ENCODE measurements at regions not wholly inside any gene's neighbourhood (a gene's known extent, or its start where the extent isn't known, plus 50 kb on each side); places are given as distances from the start of the nearest gene placed in this dataset.

DNA sequence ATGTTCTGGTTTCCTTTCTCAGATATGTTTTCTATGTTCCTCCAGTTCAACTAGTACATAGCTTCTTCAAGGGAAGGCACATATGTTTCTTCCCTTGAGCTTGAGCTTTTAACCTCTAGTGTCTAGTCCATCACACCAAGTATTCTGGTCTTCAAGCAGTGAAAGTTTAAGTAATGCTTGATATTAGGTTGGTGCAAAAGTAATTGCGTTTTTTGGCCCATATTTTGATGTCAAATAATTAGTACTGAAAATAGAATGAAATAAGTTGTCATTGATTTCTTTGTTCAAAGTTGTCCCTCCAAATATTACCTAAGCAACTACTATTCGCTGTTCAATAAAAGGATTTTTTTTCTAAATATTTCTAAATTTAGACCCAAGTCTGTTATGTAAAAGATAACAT lies 146.7 kb upstream of the TSC22D2 start (continued):
- TF ChIP-seq, protein P1, sequence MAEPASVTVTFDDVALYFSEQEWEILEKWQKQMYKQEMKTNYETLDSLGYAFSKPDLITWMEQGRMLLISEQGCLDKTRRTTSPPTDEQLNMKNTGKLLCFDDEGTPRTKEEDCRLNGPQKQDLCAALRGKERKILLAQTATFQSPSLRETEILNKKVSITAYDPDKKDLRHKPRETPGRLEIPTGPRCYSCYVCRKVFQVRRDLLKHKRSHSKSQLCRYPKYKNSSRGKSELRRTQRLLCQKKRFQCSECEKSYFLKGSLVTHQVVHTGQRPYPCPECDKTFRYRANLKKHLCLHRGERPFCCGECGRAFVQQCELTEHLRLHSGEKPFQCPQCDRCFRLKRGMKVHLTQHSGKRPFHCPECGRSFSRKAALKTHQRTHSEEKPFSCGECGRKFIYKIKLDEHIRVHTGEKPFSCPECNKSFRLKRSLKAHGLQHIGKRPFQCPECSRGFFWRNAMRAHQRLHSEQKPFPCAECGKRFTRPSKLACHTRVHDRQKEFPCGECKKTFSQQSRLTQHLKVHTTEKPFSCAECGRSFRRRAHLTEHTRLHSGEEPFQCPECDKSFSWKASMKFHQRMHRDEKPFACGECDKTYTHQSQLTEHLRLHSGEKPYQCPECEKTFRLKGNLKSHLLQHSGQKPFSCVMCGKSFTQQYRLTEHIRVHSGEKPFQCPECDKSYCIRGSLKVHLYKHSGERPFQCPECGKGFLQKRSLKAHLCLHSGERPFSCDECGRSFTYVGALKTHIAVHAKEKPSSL (CRISPR knock-in tag; conservative IDR thresholded peaks at IDR 0.05), result no peak
- TF ChIP-seq, protein P2, sequence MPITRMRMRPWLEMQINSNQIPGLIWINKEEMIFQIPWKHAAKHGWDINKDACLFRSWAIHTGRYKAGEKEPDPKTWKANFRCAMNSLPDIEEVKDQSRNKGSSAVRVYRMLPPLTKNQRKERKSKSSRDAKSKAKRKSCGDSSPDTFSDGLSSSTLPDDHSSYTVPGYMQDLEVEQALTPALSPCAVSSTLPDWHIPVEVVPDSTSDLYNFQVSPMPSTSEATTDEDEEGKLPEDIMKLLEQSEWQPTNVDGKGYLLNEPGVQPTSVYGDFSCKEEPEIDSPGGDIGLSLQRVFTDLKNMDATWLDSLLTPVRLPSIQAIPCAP (CRISPR knock-in tag; IDR thresholded peaks at IDR 0.05), result no peak
- TF ChIP-seq SMAD3 (CRISPR knock-in tag; IDR thresholded peaks at IDR 0.05; ENCODE audit: borderline replicate concordance) (no peak), ZNF396 (CRISPR knock-in tag; IDR thresholded peaks at IDR 0.05; ENCODE audit: borderline replicate concordance) (no peak), SP1 (CRISPR knock-in tag; conservative IDR thresholded peaks at IDR 0.05) (no peak), SMAD4 (CRISPR knock-in tag; IDR thresholded peaks at IDR 0.05) (no peak)
- TF ChIP-seq, protein P3, sequence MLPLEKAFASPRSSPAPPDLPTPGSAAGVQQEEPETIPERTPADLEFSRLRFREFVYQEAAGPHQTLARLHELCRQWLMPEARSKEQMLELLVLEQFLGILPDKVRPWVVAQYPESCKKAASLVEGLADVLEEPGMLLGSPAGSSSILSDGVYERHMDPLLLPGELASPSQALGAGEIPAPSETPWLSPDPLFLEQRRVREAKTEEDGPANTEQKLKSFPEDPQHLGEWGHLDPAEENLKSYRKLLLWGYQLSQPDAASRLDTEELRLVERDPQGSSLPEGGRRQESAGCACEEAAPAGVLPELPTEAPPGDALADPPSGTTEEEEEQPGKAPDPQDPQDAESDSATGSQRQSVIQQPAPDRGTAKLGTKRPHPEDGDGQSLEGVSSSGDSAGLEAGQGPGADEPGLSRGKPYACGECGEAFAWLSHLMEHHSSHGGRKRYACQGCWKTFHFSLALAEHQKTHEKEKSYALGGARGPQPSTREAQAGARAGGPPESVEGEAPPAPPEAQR (CRISPR knock-in tag; IDR thresholded peaks at IDR 0.05), result no peak
- TF ChIP-seq, protein P4, sequence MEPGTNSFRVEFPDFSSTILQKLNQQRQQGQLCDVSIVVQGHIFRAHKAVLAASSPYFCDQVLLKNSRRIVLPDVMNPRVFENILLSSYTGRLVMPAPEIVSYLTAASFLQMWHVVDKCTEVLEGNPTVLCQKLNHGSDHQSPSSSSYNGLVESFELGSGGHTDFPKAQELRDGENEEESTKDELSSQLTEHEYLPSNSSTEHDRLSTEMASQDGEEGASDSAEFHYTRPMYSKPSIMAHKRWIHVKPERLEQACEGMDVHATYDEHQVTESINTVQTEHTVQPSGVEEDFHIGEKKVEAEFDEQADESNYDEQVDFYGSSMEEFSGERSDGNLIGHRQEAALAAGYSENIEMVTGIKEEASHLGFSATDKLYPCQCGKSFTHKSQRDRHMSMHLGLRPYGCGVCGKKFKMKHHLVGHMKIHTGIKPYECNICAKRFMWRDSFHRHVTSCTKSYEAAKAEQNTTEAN (CRISPR knock-in tag; IDR thresholded peaks at IDR 0.05), result no peak
- TF ChIP-seq, protein P5, sequence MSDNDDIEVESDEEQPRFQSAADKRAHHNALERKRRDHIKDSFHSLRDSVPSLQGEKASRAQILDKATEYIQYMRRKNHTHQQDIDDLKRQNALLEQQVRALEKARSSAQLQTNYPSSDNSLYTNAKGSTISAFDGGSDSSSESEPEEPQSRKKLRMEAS (CRISPR knock-in tag; IDR thresholded peaks at IDR 0.05), result no peak
- TF ChIP-seq, protein P6, sequence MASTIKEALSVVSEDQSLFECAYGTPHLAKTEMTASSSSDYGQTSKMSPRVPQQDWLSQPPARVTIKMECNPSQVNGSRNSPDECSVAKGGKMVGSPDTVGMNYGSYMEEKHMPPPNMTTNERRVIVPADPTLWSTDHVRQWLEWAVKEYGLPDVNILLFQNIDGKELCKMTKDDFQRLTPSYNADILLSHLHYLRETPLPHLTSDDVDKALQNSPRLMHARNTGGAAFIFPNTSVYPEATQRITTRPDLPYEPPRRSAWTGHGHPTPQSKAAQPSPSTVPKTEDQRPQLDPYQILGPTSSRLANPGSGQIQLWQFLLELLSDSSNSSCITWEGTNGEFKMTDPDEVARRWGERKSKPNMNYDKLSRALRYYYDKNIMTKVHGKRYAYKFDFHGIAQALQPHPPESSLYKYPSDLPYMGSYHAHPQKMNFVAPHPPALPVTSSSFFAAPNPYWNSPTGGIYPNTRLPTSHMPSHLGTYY (CRISPR knock-in tag; IDR thresholded peaks at IDR 0.05), result no peak
- TF ChIP-seq, protein P7, sequence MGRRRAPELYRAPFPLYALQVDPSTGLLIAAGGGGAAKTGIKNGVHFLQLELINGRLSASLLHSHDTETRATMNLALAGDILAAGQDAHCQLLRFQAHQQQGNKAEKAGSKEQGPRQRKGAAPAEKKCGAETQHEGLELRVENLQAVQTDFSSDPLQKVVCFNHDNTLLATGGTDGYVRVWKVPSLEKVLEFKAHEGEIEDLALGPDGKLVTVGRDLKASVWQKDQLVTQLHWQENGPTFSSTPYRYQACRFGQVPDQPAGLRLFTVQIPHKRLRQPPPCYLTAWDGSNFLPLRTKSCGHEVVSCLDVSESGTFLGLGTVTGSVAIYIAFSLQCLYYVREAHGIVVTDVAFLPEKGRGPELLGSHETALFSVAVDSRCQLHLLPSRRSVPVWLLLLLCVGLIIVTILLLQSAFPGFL (CRISPR knock-in tag; IDR thresholded peaks at IDR 0.05; ENCODE audit: borderline replicate concordance), result no peak

DNA sequence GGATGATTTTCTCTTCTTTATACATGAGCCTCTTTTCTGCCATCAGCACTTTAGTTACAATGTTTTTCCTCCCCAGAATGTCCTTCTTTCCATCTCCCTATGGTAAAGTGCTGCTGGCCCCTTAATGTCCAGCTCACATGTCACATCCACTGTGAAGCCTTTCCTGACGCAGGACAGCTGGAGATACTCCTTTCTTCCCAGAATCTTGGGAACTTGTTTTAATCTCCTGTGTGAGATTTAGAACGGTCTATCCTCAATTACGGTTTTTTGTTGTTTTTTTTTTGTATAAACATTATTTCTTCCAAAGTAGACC lies 147.7 kb upstream of the TSC22D2 start:
- ChIA-PET POLR2A (no interaction called here), CTCF (interaction anchor here (0.6 kb wide), 1 partner anchor 21 kb away, joined by 3 read pairs; no protein-coding TSS in a partner anchor)
- H3K36me3 Mint-ChIP-seq, result no peaks in the 10 kb centered on the region
- no peak overlapping the region for H3K4me3 Mint-ChIP-seq
- no peak overlapping the region for H3K27ac Mint-ChIP-seq
- ATAC-seq (no peak), DNase-seq (ENCODE audit: low spot score) (no peak)
- peaks cover 3% of the 10 kb centered on the region for H3K4me1 Mint-ChIP-seq
- H3K27me3 Mint-ChIP-seq (ENCODE audit: low read depth), result no peaks in the 10 kb centered on the region
- peaks cover 3% of the 10 kb centered on the region; the same call in 1 of the 2 replicates for H3K9me3 Mint-ChIP-seq
- TF ChIP-seq RORB (CRISPR knock-in tag; IDR thresholded peaks at IDR 0.05) (no peak), NFE2L1 (CRISPR knock-in tag; IDR thresholded peaks at IDR 0.05) (no peak)

DNA sequence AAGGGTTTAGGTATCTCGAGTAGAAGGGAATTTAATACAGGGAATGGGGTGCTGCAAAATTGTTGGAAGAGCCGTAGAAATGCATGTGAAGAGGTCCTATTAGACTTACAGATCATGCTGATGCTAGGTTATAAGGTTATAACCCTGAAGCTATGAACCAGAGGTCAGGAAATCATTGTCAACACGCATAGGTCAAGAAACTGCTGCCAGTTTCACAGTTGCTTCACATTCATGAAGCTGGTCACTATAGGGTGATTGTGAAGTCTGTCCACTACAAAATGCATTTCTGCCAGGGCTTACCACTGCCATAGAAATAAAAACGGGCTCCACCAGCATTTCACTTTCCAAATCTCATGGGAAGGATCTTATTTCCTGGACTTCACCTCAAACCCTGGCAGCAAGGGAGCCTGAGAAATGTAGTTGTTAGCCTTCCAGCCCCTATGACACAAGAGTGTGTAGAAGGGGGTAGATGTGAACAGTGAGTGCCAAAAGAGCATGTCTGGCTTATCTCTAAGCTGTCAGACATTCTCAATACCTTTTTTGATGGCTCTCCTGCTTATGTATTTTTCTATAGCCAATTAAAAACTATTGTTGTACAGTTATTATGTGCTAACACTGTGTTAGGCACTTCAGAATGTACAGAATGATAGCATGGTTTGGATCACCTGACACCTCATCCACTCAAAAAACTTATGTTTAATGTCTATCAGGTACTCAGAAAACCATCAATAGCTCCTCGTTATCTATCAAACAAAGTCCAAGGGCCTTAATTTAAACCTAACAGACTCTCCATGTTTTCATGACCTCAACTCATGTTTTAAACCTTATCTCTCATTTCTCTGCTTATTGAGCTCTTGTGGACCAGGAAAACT lies 148.3 kb upstream of the TSC22D2 start:
- Mint-ChIP-seq H3K4me1 (peaks cover 9% of the 10 kb centered on the region), H3K27ac (no peak overlapping the region), H3K4me3 (no peak overlapping the region), H3K36me3 (no peaks in the 10 kb centered on the region), H3K27me3 (ENCODE audit: low read depth) (no peaks in the 10 kb centered on the region), H3K9me3 (peaks cover 3% of the 10 kb centered on the region; the same call in 1 of the 2 replicates)
- CTCF ChIA-PET, result interaction anchor here (0.6 to 1.2 kb wide), 2 partner anchors 21 kb away, joined by 3 read pairs; no protein-coding TSS in a partner anchor
- POLR2A ChIA-PET, result no interaction called here
- DNase-seq (ENCODE audit: low spot score), result no peak
- ATAC-seq, result no peak
- TF ChIP-seq, protein P4 (CRISPR knock-in tag; IDR thresholded peaks at IDR 0.05), result no peak
- TF ChIP-seq, protein P8, sequence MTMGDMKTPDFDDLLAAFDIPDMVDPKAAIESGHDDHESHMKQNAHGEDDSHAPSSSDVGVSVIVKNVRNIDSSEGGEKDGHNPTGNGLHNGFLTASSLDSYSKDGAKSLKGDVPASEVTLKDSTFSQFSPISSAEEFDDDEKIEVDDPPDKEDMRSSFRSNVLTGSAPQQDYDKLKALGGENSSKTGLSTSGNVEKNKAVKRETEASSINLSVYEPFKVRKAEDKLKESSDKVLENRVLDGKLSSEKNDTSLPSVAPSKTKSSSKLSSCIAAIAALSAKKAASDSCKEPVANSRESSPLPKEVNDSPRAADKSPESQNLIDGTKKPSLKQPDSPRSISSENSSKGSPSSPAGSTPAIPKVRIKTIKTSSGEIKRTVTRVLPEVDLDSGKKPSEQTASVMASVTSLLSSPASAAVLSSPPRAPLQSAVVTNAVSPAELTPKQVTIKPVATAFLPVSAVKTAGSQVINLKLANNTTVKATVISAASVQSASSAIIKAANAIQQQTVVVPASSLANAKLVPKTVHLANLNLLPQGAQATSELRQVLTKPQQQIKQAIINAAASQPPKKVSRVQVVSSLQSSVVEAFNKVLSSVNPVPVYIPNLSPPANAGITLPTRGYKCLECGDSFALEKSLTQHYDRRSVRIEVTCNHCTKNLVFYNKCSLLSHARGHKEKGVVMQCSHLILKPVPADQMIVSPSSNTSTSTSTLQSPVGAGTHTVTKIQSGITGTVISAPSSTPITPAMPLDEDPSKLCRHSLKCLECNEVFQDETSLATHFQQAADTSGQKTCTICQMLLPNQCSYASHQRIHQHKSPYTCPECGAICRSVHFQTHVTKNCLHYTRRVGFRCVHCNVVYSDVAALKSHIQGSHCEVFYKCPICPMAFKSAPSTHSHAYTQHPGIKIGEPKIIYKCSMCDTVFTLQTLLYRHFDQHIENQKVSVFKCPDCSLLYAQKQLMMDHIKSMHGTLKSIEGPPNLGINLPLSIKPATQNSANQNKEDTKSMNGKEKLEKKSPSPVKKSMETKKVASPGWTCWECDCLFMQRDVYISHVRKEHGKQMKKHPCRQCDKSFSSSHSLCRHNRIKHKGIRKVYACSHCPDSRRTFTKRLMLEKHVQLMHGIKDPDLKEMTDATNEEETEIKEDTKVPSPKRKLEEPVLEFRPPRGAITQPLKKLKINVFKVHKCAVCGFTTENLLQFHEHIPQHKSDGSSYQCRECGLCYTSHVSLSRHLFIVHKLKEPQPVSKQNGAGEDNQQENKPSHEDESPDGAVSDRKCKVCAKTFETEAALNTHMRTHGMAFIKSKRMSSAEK (CRISPR knock-in tag; IDR thresholded peaks at IDR 0.05; ENCODE audit: borderline replicate concordance), result no peak
- TF ChIP-seq GABPB1 (CRISPR knock-in tag; IDR thresholded peaks at IDR 0.05) (no peak), NR2C2 (CRISPR knock-in tag; IDR thresholded peaks at IDR 0.05) (no peak)
